GM19240 (cell line): ENCODE measurements at regions not wholly inside any gene's neighbourhood (a gene's known extent, or its start where the extent isn't known, plus 50 kb on each side); places are given as distances from the start of the nearest gene placed in this dataset.
"Not testable (repeated sequence)": the region's sequence is repeated elsewhere in the genome, so short reads cannot be mapped to it uniquely, and the experiment has no call there.

Experiments used
- DNase-seq: peaks from one replicate; pipeline ENCODE4 v3.0.0; 2011; ENCODE audit warnings: low spot score; ENCODE audit not compliant: insufficient read length

DNA sequence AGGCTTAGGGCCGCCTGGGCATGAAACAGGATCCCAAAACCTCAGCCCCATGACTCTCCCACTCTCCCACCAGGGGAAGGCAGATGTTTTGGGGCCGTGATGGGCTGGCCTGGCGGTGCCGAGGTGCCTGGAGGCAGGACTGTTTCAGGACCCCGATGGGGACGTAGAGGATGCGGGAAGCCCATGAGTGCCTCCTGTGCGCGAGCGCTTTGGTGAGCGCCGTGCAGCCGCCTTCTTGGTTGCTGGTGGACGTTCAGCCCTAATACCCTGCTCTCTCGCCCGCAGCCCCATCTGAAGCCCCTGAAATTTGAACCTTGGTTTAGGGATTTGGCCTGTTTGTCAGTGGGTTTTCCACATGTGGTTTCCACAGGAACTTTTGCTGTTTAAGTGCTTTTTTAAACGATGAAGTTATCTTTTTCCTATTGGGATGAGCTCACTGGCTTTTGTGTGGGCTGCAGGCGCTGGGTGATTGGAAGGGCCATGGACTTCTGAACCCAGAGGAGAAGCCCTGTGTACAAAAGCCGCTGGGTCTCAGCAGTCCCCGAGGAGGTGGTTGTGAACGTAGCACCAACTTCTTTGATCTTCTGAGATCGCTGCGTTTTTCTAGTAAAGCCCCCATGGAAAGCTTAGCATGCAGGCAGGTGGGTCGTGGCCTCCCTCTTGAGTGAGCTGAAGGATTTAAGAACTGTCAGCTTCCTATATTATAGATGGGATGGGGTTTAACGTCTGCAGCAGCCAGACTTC, 145.7 kb downstream of the NPIPB11 start:
- DNase-seq, result not testable (repeated sequence)

- DNase-seq, result not testable (repeated sequence)
Measured at GRCh38 chr16:29259635-29260457, 146.7 kb downstream of the NPIPB11 start.

DNA sequence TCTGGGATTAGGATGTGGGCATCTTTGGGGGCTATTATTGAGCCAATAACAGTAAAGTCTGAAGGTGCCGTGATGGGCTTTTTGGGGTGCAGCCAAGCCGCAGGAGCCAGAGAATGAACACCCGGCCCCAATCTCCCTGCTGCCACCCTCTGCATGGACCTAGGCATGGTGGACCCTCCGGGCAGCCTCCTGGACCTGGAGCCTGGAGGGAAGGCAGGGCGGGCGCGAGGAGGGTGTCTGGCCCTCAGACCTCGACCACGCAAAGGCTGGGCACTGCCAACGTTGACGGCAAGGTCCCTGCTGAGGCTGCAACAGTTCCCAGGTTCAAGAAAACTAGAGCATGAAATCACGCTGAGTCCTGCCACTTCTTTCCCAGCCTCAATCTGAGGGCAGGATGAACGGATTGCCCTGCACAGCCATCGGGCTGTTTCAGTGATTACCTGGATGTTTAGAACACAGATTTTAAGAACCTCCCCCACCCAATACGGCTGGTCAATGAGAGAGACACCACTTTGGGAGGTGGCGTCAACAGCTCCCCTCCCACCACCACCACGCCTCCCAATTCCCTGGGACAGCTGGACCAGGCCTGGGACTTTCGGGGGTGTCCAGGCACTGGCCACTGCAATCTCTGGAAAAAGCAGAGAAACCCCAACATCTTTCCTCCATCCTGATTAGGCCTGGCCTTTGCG, 147.4 kb downstream of the NPIPB11 start:
- DNase-seq, result not testable (repeated sequence)

- not testable (repeated sequence) for DNase-seq
Measured at GRCh38 chr16:29257419-29258336, 148.8 kb downstream of the NPIPB11 start.

- no peak for DNase-seq
Measured at GRCh38 chr16:29256501-29256981, 150.0 kb downstream of the NPIPB11 start.

DNA sequence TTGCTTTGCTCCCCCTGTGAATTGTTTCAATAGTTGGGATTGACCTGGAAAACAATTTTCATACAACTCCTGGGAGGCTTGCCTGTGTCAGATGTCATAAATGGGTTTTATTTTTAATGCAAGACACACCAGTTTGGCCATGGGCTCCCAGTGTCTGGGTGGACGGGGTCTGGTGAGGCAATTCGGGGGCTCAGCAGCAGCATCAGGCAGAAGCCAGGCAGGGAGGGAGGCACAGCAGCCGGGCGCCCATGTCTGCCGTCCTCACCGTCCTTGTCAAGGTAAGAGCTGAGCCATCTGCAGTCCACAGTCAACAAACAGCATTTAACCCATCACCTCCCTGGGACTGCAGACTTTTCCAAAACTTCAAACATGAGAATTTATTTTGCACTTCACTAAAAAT, 150.6 kb downstream of the NPIPB11 start:
- not testable (repeated sequence) for DNase-seq

DNA sequence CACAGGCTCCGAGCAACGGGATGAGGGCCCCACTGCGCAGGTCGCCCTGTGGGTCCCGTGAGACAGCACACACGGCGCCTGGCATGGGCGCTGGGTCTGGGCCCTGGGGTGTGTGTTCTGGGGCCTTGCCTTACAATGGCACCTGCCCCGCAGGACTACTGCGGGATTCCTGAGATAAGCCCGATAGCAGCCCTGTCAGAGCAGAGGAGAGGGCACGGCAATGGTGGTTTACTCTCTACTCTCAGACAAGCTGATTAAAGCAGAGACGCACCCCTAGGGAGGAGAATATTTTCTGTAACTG, 151.1 kb downstream of the NPIPB11 start:
- DNase-seq, result not testable (repeated sequence)

DNA sequence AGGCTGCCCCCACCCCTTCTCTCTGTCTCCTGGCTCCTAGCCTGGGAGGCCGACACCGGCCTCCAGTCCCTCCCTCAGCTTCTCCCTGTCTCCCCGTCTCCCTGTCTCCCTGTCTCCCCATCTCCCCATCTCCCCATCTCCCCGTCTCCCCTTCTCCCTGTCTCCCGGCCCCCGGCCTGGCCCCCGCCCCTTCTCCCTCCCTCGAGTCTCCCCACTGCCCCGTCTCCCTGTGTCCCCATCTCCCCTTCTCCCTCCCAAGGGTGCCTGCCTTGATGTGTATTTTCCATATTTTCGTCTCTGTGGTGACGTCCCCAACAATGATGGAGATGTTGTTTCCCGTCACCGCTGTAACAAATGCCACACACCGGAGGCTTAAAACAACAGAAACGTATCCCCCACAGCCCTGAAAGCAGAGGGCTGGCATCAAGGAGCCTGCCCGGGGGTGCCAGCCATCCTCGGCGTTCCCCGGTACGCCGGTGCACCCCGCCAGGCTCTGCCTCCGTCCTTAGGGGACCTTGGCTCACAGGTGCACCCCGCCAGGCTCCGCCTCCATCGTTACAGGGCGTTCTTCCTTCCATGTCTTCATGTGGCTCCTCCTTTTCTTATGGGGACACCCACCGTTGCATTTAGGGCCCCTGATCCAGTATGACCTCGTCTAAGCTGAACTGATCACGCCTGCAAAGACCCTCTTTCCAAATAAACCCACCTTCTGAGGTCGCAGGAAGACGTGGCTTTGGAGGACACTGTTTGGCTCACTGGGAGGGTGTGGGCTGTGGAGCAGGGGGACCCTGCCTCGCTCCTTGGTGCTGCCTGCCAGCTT, 151.6 kb downstream of the NPIPB11 start:
- DNase-seq, result no peak

- not testable (repeated sequence) for DNase-seq
Measured at GRCh38 chr16:29253716-29254590, 152.6 kb downstream of the NPIPB11 start.

DNA sequence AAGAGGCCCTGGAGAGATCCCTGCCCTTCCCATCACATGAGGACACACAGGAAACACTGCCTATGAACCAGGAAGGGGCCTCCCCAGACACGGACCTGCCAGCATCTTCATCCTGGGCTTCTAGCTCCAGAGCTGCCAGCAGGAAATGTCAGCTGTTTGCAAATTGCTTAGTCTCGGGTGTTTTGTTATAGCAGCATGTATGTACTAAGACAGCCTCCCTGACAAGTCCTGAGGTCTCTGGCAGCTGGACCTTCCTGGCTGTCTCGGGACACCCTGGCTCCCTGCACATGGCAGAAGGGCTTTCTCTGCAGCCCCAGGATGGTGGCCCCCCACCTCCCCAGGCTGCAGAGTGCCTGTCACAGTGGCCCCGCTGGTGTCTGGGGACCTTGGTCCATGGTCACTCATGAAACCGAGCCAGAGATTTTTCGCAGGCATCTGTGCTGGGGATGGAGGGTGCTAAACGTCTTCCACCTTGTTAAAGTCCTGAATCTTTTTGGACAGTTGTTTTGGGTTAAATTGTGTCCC, 153.4 kb downstream of the NPIPB11 start:
- not testable (repeated sequence) for DNase-seq

GRCh38 chr16:29252311-29252710, 154.2 kb downstream of the NPIPB11 start:
- DNase-seq, result not testable (repeated sequence)

DNA sequence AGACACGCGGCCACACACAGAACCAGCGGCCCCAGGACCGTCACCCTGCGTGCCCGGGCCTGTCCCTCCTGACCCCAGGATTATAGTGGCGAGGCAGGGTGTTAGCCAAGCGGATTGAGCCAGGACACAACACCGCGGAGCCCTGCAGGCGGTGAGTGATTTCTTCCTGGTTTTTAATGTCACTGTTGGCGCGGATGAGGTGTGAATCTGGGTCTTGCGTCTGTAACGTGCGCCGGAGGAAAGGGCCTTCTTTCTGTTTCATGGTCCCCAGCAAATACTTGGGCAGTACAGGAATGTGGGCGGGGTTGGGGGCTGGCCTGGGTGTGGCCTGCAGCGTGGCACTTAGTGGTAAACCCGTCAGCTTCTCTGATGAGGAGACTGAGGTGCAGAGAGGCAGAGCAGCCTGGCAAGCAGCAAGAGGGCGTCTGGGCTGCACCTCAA, 154.9 kb downstream of the NPIPB11 start:
- not testable (repeated sequence) for DNase-seq

DNA sequence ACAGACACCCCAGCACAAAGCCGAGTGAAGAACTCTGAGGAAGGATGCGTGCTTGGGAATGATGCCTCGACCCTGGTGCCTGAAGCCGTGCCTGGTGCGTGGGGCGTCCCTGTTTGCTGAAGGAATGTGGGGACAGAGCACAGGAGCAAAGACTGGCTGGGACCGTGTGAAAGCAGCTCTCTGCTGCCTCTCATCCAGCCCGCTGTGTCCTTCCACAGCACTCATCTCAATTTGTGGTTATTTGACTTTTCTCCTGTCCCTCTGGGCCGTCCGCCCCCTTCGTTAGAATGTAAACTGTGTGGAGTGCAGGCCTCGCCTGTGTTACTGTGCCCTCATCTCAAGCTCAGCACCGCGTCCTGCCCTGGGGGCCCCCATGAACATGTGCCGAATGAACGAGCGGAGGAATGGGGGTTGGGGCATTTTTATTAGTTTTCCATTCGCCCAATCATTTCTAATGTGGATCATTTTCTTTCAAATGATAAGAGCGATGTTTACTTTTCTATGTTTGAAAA, 155.5 kb downstream of the NPIPB11 start:
- not testable (repeated sequence) for DNase-seq

DNA sequence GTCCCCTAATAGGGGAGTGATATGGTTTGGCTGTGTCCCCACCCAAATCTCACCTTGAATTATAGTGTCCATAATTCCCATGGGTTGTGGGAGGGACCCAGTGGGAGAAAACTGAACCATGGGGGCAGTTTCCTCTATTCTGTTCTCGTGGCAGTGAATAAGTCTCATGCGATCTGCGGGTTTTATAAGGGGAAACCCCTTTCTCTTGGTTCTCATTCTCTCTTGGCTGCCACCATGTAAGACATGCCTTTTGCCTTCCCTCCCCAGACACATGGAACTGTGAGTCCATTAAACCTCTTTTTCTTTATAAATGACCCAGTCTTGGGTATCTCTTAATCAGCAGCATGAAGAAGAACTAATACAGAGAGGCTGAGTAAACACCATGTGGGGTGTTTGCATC, 156.0 kb downstream of the NPIPB11 start:
- not testable (repeated sequence) for DNase-seq

DNA sequence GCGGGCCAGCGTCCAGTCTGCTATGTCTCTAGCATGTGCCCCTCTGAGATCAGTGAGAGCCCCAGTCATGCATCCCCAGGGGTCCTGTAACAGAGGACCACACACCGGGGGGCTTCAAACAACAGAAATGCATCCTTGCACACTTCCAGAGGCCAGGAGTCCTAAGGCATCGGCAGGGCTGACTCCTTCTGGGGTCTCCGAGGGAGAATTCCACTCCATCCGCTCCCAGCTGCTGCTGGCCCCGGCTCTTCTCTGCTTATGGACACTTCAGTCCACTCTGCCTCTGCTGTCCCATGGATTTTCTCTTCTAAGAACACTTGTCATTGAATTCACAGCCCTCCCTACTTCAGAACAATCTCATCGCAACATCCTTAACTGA, 157.6 kb downstream of the NPIPB11 start:
- DNase-seq, result not testable (repeated sequence)

- not testable (repeated sequence) for DNase-seq
Measured at GRCh38 chr16:29248306-29248939, 158.1 kb downstream of the NPIPB11 start.

- not testable (repeated sequence) for DNase-seq
Measured at GRCh38 chr16:29246091-29246490, 160.4 kb downstream of the NPIPB11 start.

- DNase-seq, result no peak
Measured at GRCh38 chr16:29237971-29238370, 168.5 kb downstream of the NPIPB11 start.
